Osteoblast (primary cell): ENCODE measurements at regions not wholly inside any gene's neighbourhood (a gene's known extent, or its start where the extent isn't known, plus 50 kb on each side); places are given as distances from the start of the nearest gene placed in this dataset.

Experiments used
- DNase-seq: peaks from one replicate; pipeline ENCODE4 v3.0.0; 2011; ENCODE audit warnings: low spot score, mixed read lengths; ENCODE audit not compliant: insufficient read length; ENCODE audit errors: missing footprints
- H2AFZ ChIP-seq: 2 replicates; pipeline ENCODE4 v1.6.0; 2011; ENCODE audit warnings: mild to moderate bottlenecking, low read length
- H3K27ac ChIP-seq: 2 replicates; pipeline ENCODE4 v1.5.1; 2011; ENCODE audit warnings: mild to moderate bottlenecking, low read depth, low read length, moderate library complexity
- H3K27me3 ChIP-seq: 2 replicates; pipeline ENCODE4 v1.6.0; 2012; ENCODE audit warnings: mild to moderate bottlenecking, control low read depth, inconsistent platforms, low read length, moderate library complexity; ENCODE audit not compliant: insufficient read depth
- H3K36me3 ChIP-seq: 2 replicates; pipeline ENCODE4 v1.5.1; 2011; ENCODE audit warnings: mild to moderate bottlenecking, low read length, control low read depth, moderate library complexity; ENCODE audit not compliant: insufficient read depth
- H3K4me1 ChIP-seq: 2 replicates; pipeline ENCODE4 v1.5.1; 2011; ENCODE audit warnings: mild to moderate bottlenecking, low read length, control low read depth, moderate library complexity; ENCODE audit not compliant: insufficient read depth
- H3K4me2 ChIP-seq: 2 replicates; pipeline ENCODE4 v1.6.0; 2011; ENCODE audit warnings: mild to moderate bottlenecking, low read length; ENCODE audit not compliant: insufficient read depth
- H3K4me3 ChIP-seq: fragments of 200-600 bp; sonication (generic); 3 replicates; pipeline ENCODE4 v1.5.1; 2012; ENCODE audit warnings: mild to moderate bottlenecking, low read length, inconsistent platforms; ENCODE audit not compliant: insufficient read depth
- H3K79me2 ChIP-seq: 2 replicates; pipeline ENCODE4 v1.6.0; 2012; ENCODE audit warnings: mild to moderate bottlenecking, low read length, control low read depth, inconsistent platforms; ENCODE audit not compliant: insufficient read depth
- H3K9me3 ChIP-seq: 2 replicates; pipeline ENCODE4 v1.5.1; 2011; ENCODE audit warnings: low read depth, low read length, control low read depth
- H4K20me1 ChIP-seq: 2 replicates; pipeline ENCODE4 v1.6.0; 2012; ENCODE audit warnings: mild to moderate bottlenecking, low read length, control low read depth; ENCODE audit not compliant: insufficient read depth
- CTCF ChIP-seq: IDR thresholded peaks from 2 replicates; pipeline ENCODE4 v1.5.1; 2011; ENCODE audit warnings: mild to moderate bottlenecking, low read depth, low read length, moderate library complexity; ENCODE audit errors: extremely low read depth

- Histone ChIP-seq H3K9me3 (no peaks in the 10 kb centered on the region), H2AFZ (no peak overlapping the region), H3K27ac (no peak overlapping the region), H3K36me3 (no peaks in the 10 kb centered on the region), H4K20me1 (no peaks in the 10 kb centered on the region), H3K4me2 (no peak overlapping the region), H3K4me3 (no peak overlapping the region), H3K4me1 (no peaks in the 10 kb centered on the region), H3K79me2 (no peaks in the 10 kb centered on the region), H3K27me3 (peaks cover 45% of the 10 kb centered on the region)
- no peak for TF ChIP-seq CTCF
- DNase-seq: peak; percentile 85
Measured at GRCh38 chr7:1369916-1370657, 89.2 kb downstream of the MICALL2 start.

- no peak for DNase-seq
- Histone ChIP-seq H3K9me3 (no peaks in the 10 kb centered on the region), H3K36me3 (no peaks in the 10 kb centered on the region), H4K20me1 (no peaks in the 10 kb centered on the region), H3K4me2 (no peak overlapping the region), H3K4me3 (no peak overlapping the region), H2AFZ (no peak overlapping the region), H3K27me3 (peaks cover 45% of the 10 kb centered on the region), H3K4me1 (no peaks in the 10 kb centered on the region), H3K79me2 (no peaks in the 10 kb centered on the region), H3K27ac (no peak overlapping the region)
- TF ChIP-seq CTCF: no peak
Measured at GRCh38 chr7:1370738-1371137, 88.5 kb downstream of the MICALL2 start.

- Histone ChIP-seq H3K4me1 (no peaks in the 10 kb centered on the region), H3K9me3 (no peaks in the 10 kb centered on the region), H3K4me2 (no peak overlapping the region), H3K27ac (no peak overlapping the region), H3K4me3 (no peak overlapping the region), H2AFZ (no peak overlapping the region), H4K20me1 (no peaks in the 10 kb centered on the region), H3K79me2 (no peaks in the 10 kb centered on the region), H3K27me3 (peaks cover 48% of the 10 kb centered on the region), H3K36me3 (no peaks in the 10 kb centered on the region)
- TF ChIP-seq CTCF: no peak
- no peak for DNase-seq
Measured at GRCh38 chr7:1372063-1372462, 87.2 kb downstream of the MICALL2 start.

GRCh38 chr7:1372671-1373379 lies 86.4 kb downstream of the MICALL2 start:
- no peaks in the 10 kb centered on the region for H3K4me1 ChIP-seq
- H3K79me2 ChIP-seq: no peaks in the 10 kb centered on the region
- H4K20me1 ChIP-seq: no peaks in the 10 kb centered on the region
- no peak overlapping the region for H2AFZ ChIP-seq
- no peak overlapping the region for H3K4me3 ChIP-seq
- no peak for TF ChIP-seq CTCF
- H3K4me2 ChIP-seq: no peak overlapping the region
- H3K27me3 ChIP-seq: peaks cover 42% of the 10 kb centered on the region
- no peak for DNase-seq
- no peaks in the 10 kb centered on the region for H3K36me3 ChIP-seq
- no peak overlapping the region for H3K27ac ChIP-seq
- H3K9me3 ChIP-seq: no peaks in the 10 kb centered on the region
